ENCODE measurements at regions not wholly inside any gene's neighbourhood (a gene's known extent, or its start where the extent isn't known, plus 50 kb on each side); places are given as distances from the start of the nearest gene placed in this dataset.

DNA sequence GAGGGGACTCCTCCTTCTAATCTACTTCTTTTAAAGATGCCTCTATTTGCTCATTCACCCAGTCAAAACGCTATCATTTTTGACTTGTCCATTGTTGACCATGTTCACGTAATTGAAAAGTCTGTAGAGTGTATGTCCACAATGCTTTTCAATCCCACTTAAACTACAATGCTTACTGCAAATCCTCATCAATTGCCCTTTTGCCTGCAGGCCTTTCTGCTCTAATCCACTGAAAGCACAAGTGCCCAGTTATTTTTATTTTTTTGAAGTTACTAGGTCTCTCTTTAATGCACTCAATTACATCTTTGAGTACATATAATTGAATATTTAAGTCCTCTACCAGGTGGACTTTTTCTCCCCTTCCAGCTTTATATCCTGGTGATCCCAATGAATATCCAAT lies 437.4 kb downstream of the PDGFC start:
- DNase-seq (ENCODE audit: low spot score) (no peak), ATAC-seq (no peak)
- no peak overlapping the region for H3K27ac Mint-ChIP-seq
- H3K4me3 Mint-ChIP-seq, result no peak overlapping the region
- H3K4me1 Mint-ChIP-seq, result no peaks in the 10 kb centered on the region
- no peaks in the 10 kb centered on the region for H4K20me1 ChIP-seq (replicated peaks; ENCODE audit: insufficient read depth)
- no peaks in the 10 kb centered on the region for H3F3A ChIP-seq (replicated peaks; ENCODE audit: low read depth)
- no peaks in the 10 kb centered on the region for H3K36me3 ChIP-seq (ENCODE audit: insufficient read depth)
- no peak overlapping the region for H3K27ac ChIP-seq (ENCODE audit: low read depth)
- TF ChIP-seq ZNF114 (CRISPR knock-in tag; IDR thresholded peaks at IDR 0.05), result no peak
- no peak for TF ChIP-seq JUNB (IDR thresholded peaks at IDR 0.05; ENCODE audit: unreplicated experiment)
- TF ChIP-seq, protein P1, sequence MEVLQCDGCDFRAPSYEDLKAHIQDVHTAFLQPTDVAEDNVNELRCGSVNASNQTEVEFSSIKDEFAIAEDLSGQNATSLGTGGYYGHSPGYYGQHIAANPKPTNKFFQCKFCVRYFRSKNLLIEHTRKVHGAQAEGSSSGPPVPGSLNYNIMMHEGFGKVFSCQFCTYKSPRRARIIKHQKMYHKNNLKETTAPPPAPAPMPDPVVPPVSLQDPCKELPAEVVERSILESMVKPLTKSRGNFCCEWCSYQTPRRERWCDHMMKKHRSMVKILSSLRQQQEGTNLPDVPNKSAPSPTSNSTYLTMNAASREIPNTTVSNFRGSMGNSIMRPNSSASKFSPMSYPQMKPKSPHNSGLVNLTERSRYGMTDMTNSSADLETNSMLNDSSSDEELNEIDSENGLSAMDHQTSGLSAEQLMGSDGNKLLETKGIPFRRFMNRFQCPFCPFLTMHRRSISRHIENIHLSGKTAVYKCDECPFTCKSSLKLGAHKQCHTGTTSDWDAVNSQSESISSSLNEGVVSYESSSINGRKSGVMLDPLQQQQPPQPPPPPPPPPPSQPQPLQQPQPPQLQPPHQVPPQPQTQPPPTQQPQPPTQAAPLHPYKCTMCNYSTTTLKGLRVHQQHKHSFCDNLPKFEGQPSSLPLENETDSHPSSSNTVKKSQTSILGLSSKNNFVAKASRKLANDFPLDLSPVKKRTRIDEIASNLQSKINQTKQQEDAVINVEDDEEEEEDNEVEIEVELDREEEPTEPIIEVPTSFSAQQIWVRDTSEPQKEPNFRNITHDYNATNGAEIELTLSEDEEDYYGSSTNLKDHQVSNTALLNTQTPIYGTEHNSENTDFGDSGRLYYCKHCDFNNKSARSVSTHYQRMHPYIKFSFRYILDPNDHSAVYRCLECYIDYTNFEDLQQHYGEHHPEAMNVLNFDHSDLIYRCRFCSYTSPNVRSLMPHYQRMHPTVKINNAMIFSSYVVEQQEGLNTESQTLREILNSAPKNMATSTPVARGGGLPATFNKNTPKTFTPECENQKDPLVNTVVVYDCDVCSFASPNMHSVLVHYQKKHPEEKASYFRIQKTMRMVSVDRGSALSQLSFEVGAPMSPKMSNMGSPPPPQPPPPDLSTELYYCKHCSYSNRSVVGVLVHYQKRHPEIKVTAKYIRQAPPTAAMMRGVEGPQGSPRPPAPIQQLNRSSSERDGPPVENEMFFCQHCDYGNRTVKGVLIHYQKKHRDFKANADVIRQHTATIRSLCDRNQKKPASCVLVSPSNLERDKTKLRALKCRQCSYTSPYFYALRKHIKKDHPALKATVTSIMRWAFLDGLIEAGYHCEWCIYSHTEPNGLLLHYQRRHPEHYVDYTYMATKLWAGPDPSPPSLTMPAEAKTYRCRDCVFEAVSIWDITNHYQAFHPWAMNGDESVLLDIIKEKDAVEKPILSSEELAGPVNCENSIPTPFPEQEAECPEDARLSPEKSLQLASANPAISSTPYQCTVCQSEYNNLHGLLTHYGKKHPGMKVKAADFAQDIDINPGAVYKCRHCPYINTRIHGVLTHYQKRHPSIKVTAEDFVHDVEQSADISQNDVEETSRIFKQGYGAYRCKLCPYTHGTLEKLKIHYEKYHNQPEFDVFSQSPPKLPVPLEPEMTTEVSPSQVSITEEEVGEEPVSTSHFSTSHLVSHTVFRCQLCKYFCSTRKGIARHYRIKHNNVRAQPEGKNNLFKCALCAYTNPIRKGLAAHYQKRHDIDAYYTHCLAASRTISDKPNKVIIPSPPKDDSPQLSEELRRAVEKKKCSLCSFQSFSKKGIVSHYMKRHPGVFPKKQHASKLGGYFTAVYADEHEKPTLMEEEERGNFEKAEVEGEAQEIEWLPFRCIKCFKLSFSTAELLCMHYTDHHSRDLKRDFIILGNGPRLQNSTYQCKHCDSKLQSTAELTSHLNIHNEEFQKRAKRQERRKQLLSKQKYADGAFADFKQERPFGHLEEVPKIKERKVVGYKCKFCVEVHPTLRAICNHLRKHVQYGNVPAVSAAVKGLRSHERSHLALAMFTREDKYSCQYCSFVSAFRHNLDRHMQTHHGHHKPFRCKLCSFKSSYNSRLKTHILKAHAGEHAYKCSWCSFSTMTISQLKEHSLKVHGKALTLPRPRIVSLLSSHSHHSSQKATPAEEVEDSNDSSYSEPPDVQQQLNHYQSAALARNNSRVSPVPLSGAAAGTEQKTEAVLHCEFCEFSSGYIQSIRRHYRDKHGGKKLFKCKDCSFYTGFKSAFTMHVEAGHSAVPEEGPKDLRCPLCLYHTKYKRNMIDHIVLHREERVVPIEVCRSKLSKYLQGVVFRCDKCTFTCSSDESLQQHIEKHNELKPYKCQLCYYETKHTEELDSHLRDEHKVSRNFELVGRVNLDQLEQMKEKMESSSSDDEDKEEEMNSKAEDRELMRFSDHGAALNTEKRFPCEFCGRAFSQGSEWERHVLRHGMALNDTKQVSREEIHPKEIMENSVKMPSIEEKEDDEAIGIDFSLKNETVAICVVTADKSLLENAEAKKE (CRISPR knock-in tag; IDR thresholded peaks at IDR 0.05), result no peak
- TF ChIP-seq NANOG (IDR thresholded peaks at IDR 0.05; ENCODE audit: borderline replicate concordance), result no peak
- no peaks in the 10 kb centered on the region for H3K9me2 ChIP-seq (ENCODE audit: insufficient read depth)
- no peak overlapping the region for H2AFZ ChIP-seq
- no peaks in the 10 kb centered on the region for H3K27me3 ChIP-seq (ENCODE audit: insufficient read depth)
- no peaks in the 10 kb centered on the region for H3K27me3 Mint-ChIP-seq (ENCODE audit: insufficient read depth, low read depth, poor library complexity)
- H3K36me3 Mint-ChIP-seq (ENCODE audit: low read depth), result no peaks in the 10 kb centered on the region
- no peak overlapping the region for H3K4me3 ChIP-seq
- H3K79me2 ChIP-seq (replicated peaks; ENCODE audit: insufficient read depth), result no peaks in the 10 kb centered on the region
- no peaks in the 10 kb centered on the region for H3K4me1 ChIP-seq (ENCODE audit: insufficient read depth)
- no peaks in the 10 kb centered on the region for H3K9me3 Mint-ChIP-seq
- H3K4me2 ChIP-seq, result no peak overlapping the region

DNA sequence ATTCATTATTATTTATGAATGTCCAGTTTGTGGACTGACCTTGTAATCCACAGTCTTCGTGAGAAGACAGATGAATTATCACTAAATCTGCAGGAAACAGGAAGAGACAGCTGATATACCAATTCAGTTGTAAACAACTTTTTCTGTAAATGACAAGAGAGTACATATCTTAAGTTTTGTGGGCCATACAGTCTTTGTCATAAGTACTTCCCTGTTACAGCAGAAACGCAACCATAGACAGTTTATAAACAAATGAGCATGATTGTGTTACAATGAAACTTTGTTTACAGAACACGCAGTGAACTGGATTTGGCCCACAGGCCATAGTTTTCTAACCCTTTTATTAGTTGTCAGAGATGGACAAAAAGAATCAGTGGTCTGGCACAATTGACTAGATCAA lies 443.4 kb downstream of the PDGFC start:
- Mint-ChIP-seq H3K4me3 (no peak overlapping the region), H3K36me3 (ENCODE audit: low read depth) (no peaks in the 10 kb centered on the region), H3K27me3 (ENCODE audit: insufficient read depth, low read depth, poor library complexity) (no peaks in the 10 kb centered on the region), H3K4me1 (no peaks in the 10 kb centered on the region), H3K27ac (no peak overlapping the region), H3K9me3 (no peaks in the 10 kb centered on the region)
- DNase-seq (ENCODE audit: low spot score) (no peak), ATAC-seq (no peak)
- Histone ChIP-seq H3K4me1 (ENCODE audit: insufficient read depth) (no peaks in the 10 kb centered on the region), H2AFZ (no peak overlapping the region), H3K4me2 (no peak overlapping the region), H3F3A (replicated peaks; ENCODE audit: low read depth) (no peaks in the 10 kb centered on the region), H3K27ac (ENCODE audit: low read depth) (no peak overlapping the region), H3K36me3 (ENCODE audit: insufficient read depth) (no peaks in the 10 kb centered on the region), H4K20me1 (replicated peaks; ENCODE audit: insufficient read depth) (no peaks in the 10 kb centered on the region), H3K27me3 (ENCODE audit: insufficient read depth) (no peaks in the 10 kb centered on the region), H3K79me2 (replicated peaks; ENCODE audit: insufficient read depth) (no peaks in the 10 kb centered on the region), H3K4me3 (no peak overlapping the region), H3K9me2 (ENCODE audit: insufficient read depth) (no peaks in the 10 kb centered on the region)
- TF ChIP-seq EZH2phosphoT487 (IDR thresholded peaks at IDR 0.05; ENCODE audit: unreplicated experiment), result no peak
- TF ChIP-seq, protein P2, sequence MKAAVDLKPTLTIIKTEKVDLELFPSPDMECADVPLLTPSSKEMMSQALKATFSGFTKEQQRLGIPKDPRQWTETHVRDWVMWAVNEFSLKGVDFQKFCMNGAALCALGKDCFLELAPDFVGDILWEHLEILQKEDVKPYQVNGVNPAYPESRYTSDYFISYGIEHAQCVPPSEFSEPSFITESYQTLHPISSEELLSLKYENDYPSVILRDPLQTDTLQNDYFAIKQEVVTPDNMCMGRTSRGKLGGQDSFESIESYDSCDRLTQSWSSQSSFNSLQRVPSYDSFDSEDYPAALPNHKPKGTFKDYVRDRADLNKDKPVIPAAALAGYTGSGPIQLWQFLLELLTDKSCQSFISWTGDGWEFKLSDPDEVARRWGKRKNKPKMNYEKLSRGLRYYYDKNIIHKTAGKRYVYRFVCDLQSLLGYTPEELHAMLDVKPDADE (IDR thresholded peaks at IDR 0.05), result no peak
- TF ChIP-seq, protein P3, sequence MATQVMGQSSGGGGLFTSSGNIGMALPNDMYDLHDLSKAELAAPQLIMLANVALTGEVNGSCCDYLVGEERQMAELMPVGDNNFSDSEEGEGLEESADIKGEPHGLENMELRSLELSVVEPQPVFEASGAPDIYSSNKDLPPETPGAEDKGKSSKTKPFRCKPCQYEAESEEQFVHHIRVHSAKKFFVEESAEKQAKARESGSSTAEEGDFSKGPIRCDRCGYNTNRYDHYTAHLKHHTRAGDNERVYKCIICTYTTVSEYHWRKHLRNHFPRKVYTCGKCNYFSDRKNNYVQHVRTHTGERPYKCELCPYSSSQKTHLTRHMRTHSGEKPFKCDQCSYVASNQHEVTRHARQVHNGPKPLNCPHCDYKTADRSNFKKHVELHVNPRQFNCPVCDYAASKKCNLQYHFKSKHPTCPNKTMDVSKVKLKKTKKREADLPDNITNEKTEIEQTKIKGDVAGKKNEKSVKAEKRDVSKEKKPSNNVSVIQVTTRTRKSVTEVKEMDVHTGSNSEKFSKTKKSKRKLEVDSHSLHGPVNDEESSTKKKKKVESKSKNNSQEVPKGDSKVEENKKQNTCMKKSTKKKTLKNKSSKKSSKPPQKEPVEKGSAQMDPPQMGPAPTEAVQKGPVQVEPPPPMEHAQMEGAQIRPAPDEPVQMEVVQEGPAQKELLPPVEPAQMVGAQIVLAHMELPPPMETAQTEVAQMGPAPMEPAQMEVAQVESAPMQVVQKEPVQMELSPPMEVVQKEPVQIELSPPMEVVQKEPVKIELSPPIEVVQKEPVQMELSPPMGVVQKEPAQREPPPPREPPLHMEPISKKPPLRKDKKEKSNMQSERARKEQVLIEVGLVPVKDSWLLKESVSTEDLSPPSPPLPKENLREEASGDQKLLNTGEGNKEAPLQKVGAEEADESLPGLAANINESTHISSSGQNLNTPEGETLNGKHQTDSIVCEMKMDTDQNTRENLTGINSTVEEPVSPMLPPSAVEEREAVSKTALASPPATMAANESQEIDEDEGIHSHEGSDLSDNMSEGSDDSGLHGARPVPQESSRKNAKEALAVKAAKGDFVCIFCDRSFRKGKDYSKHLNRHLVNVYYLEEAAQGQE (IDR thresholded peaks at IDR 0.05; ENCODE audit: unreplicated experiment), result no peak

Data from GM23338 (cell line).